AG10803 (cell line): ENCODE measurements at regions not wholly inside any gene's neighbourhood (a gene's known extent, or its start where the extent isn't known, plus 50 kb on each side); places are given as distances from the start of the nearest gene placed in this dataset.
A peak's percentile ranks its signal among the peaks of the same experiment; 100 is the strongest.

Source experiments
- DNase-seq: peaks from one replicate; pipeline ENCODE4 v3.0.0; 2010; ENCODE audit warnings: low read depth
- H3K4me3 ChIP-seq: 2 replicates; pipeline ENCODE4 v1.5.1; 2011; ENCODE audit warnings: mild to moderate bottlenecking, low read length, control low read depth
- TF ChIP-seq, protein P1 (sequence below): conservative IDR thresholded peaks from 2 replicates; pipeline ENCODE4 v1.5.1; 2011; ENCODE audit warnings: mild to moderate bottlenecking, low read length, control low read depth, inconsistent platforms

DNA sequence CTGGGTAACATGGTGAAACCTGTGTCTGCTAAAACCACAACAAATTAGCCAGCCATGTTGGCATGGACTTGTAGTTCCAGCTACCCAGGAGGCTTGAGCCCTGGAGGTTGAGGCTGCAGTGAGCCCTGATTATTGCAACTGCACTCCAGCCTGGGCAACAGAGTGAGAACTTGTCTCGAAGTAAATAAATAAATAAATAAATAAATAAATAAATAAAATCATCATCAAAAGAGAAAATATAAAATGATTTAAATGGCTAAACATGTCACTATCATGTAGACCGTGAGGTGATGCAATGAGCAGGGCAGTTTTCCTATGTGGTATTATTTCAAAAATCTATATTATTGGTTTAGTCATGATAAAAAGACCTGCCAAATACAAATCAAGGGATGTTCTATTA lies 2074.3 kb downstream of the PCDH9 start:
- TF ChIP-seq, protein P1, sequence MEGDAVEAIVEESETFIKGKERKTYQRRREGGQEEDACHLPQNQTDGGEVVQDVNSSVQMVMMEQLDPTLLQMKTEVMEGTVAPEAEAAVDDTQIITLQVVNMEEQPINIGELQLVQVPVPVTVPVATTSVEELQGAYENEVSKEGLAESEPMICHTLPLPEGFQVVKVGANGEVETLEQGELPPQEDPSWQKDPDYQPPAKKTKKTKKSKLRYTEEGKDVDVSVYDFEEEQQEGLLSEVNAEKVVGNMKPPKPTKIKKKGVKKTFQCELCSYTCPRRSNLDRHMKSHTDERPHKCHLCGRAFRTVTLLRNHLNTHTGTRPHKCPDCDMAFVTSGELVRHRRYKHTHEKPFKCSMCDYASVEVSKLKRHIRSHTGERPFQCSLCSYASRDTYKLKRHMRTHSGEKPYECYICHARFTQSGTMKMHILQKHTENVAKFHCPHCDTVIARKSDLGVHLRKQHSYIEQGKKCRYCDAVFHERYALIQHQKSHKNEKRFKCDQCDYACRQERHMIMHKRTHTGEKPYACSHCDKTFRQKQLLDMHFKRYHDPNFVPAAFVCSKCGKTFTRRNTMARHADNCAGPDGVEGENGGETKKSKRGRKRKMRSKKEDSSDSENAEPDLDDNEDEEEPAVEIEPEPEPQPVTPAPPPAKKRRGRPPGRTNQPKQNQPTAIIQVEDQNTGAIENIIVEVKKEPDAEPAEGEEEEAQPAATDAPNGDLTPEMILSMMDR: no peak
- DNase-seq: no peak
- no peak overlapping the region for H3K4me3 ChIP-seq

DNA sequence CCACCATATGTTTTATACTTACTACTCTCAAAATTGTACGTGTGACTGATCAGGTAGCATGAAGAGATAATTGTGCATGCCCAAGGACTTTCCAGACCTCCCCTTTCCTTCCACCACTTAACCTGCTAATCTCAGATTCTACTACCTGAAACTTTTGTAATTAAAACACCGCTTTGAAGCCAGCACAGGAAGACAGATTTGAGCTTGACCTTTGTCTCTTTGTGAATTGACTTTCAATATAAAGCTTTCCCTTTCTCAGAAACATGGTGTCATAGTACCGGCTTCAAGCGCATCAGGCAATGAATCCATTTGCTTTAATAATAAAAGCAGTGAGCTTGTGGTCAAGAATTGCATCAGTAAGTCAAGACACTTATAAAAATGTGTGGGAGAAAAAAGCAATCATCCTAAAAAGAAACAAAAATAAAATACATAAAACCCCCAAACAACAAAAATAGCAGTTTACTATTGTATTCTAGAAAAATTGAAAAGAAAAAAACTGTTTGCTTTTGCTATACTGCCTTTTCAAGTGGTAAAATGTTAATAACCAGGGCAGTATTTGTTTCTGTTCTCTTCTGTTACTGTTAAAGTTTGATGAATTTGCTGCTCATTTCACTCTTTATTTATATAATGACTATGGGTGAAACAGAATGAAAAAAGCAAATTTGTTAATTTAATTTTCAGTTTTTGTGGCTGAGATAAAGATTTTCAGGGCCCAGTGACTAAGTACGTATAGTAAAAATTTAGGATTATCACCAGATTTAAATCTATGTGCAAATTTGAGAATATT lies 2075.3 kb downstream of the PCDH9 start:
- no peak overlapping the region for H3K4me3 ChIP-seq
- TF ChIP-seq, protein P1: no peak
- DNase-seq: no peak

DNA sequence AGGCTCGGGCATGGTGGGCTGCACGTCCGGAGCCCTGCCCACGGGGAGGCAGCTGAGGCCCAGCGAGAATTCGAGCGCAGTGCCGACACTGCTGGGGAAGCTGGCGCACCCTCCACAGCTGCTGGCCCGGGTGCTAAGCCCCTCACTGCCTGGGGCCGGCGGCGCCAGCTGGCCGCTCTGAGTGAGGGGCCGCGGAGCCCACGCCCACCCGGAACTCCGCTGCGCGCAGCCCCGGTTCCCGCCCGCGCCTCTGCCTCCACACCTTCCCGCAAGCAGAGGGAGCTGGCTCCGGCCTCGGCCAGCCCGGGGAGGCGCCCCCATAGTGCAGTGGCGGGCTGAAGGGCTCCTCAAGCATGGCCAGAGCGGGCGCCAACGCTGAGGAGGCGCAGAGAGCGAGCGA lies 2080.4 kb downstream of the PCDH9 start:
- no peak overlapping the region for H3K4me3 ChIP-seq
- DNase-seq: no peak
- TF ChIP-seq, protein P1: no peak

DNA sequence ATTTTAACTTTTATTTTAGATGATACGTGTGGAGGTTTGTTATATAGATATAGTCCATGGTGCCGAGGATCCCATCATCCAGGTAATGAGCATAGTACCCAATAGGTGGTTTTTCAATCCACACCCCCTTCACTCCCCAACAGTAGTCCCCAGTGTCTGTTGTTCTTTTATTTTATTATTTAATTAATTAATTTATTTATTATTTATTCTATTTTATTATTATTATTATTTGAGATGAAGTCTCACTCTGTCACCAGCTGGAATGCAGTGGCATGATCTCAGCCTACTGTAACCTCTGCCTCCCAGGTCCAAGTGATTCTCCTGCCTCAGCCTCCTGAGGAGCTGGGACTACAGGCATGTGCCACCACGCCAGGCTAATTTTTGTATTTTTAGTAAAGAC lies 2086.2 kb downstream of the PCDH9 start:
- H3K4me3 ChIP-seq: no peak overlapping the region
- no peak for DNase-seq
- TF ChIP-seq, protein P1: no peak

DNA sequence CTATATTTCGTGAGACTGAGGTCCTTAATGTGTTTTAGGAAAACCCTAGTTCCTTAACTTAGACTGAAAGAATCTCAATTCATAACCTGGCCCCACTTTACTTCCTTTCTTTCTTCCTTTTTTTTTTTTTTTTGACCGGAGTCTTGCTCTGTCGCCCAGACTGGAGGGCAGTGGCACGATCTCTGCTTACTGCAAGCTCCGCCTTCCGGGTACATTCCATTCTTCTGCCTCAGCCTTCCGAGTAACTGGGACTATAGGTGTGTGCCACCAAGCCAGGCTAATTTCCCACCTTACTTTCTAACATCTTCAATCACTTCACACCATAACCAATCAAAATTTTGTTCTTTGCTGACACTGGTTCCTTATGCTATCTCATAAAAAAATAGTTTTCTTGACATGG lies 2097.0 kb downstream of the PCDH9 start:
- no peak for DNase-seq
- TF ChIP-seq, protein P1: no peak
- H3K4me3 ChIP-seq: no peak overlapping the region

- H3K4me3 ChIP-seq: no peak overlapping the region
- DNase-seq: no peak
- TF ChIP-seq, protein P1: no peak
Measured at GRCh38 chr13:65125236-65125635, 2104.9 kb downstream of the PCDH9 start.

GRCh38 chr13:65112531-65112941 lies 2117.6 kb downstream of the PCDH9 start:
- peak; percentile 64 for DNase-seq
- H3K4me3 ChIP-seq: no peak overlapping the region
- TF ChIP-seq, protein P1: no peak
